ENCODE measurements at regions not wholly inside any gene's neighbourhood (a gene's known extent, or its start where the extent isn't known, plus 50 kb on each side); places are given as distances from the start of the nearest gene placed in this dataset.

DNA sequence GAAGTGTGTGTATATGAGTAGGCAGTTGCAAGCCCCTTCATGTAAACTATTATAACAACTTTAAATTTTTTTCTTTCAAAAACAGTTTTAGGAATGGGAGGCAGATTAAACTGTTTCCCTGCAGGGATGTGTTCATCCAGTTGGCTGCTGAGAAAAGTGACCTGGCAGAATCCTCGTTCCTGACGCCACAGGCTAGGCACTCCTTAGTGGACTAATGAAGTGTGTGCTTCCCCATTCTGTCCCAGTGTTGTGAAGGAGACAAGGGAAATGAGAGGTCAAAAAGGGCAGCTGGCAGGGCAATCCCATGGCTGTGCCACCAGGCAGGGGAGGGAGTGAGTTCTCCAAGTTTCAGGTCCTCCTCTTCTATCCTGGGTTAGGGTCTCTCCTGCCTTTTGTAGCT, 59.8 kb downstream of the FOXD1 start:
- H3K9me3 ChIP-seq (ENCODE audit: control insufficient read depth, low read depth, low read length), result no peaks in the 10 kb centered on the region
- no peak for DNase-seq
- H3K14ac ChIP-seq (ENCODE audit: insufficient read depth, low read length), result no peak overlapping the region
- no peak overlapping the region for H3K56ac ChIP-seq (ENCODE audit: insufficient read length, low read depth, low read length)
- no peaks in the 10 kb centered on the region for H4K20me1 ChIP-seq (ENCODE audit: control insufficient read depth, insufficient read depth, insufficient read length)
- H3T11ph ChIP-seq (ENCODE audit: low read length), result no peak overlapping the region
- H3K4me1 ChIP-seq (ENCODE audit: insufficient read depth, low read length), result no peaks in the 10 kb centered on the region
- no peak overlapping the region for H2BK12ac ChIP-seq (ENCODE audit: insufficient read length, low read depth, low read length)
- no peak overlapping the region for H4K8ac ChIP-seq (replicated peaks; ENCODE audit: insufficient read length, low read depth, low read length)
- no peaks in the 10 kb centered on the region for H3K79me2 ChIP-seq (ENCODE audit: insufficient read depth, low read length)
- H3K27me3 ChIP-seq (ENCODE audit: insufficient read depth, low read length), result no peaks in the 10 kb centered on the region
- H3K23ac ChIP-seq (ENCODE audit: insufficient read length, low read depth, low read length), result no peak overlapping the region
- H2BK15ac ChIP-seq (ENCODE audit: low read depth, low read length), result no peak overlapping the region
- H3K9ac ChIP-seq (ENCODE audit: extremely low read depth, insufficient read length, low read length), result no peak overlapping the region
- Mint-ChIP-seq H3K4me1 (no peaks in the 10 kb centered on the region), H3K4me3 (no peak overlapping the region), H3K27ac (no peak overlapping the region; a peak in 1 of 7 replicates), H3K27me3 (ENCODE audit: low read depth) (peaks cover 8% of the 10 kb centered on the region), H3K9me3 (peaks cover 13 to 16% of the 10 kb centered on the region in 2 experiments), H3K36me3 (ENCODE audit: insufficient read depth in 1 of 3, low read depth in 3 of 3) (peaks cover 8 to 14% (median 10%) of the 10 kb centered on the region in 3 experiments)
- no peak overlapping the region for H2AK5ac ChIP-seq (ENCODE audit: insufficient read length, low read length)
- H3K23me2 ChIP-seq (ENCODE audit: insufficient read length, low read depth, low read length, poor library complexity, severe bottlenecking), result no peaks in the 10 kb centered on the region
- TF ChIP-seq, protein P1, sequence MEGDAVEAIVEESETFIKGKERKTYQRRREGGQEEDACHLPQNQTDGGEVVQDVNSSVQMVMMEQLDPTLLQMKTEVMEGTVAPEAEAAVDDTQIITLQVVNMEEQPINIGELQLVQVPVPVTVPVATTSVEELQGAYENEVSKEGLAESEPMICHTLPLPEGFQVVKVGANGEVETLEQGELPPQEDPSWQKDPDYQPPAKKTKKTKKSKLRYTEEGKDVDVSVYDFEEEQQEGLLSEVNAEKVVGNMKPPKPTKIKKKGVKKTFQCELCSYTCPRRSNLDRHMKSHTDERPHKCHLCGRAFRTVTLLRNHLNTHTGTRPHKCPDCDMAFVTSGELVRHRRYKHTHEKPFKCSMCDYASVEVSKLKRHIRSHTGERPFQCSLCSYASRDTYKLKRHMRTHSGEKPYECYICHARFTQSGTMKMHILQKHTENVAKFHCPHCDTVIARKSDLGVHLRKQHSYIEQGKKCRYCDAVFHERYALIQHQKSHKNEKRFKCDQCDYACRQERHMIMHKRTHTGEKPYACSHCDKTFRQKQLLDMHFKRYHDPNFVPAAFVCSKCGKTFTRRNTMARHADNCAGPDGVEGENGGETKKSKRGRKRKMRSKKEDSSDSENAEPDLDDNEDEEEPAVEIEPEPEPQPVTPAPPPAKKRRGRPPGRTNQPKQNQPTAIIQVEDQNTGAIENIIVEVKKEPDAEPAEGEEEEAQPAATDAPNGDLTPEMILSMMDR (conservative IDR thresholded peaks at IDR 0.05), result no peak
- no peak overlapping the region for H4K5ac ChIP-seq (ENCODE audit: insufficient read length, low read depth, low read length)
- H3K27ac ChIP-seq (ENCODE audit: insufficient read length, low read depth, low read length), result no peak overlapping the region
- H2BK120ac ChIP-seq (ENCODE audit: low read depth, low read length, poor library complexity, severe bottlenecking), result no peak overlapping the region
- H3K79me1 ChIP-seq (ENCODE audit: insufficient read depth, low read depth, low read length, poor library complexity, severe bottlenecking), result no peaks in the 10 kb centered on the region
- no peak overlapping the region for H2BK5ac ChIP-seq (ENCODE audit: insufficient read length, low read length)
- no peak overlapping the region for H3K4me2 ChIP-seq (ENCODE audit: insufficient read depth, insufficient read length, low read length)
- H4K91ac ChIP-seq (ENCODE audit: insufficient read length, low read depth, low read length), result no peak overlapping the region
- no peak overlapping the region for H3K4ac ChIP-seq (ENCODE audit: low read depth, low read length)
- H3K18ac ChIP-seq (ENCODE audit: insufficient read length, low read depth, low read length), result no peak overlapping the region
- no CpG with 5 or more reads among the region's 2 CpGs for WGBS (ENCODE audit: extremely low coverage, insufficient read length, low lambda C conversion rate)
- no peak overlapping the region for H2AFZ ChIP-seq (ENCODE audit: low read length)
- H2BK20ac ChIP-seq (ENCODE audit: low read depth, low read length, poor library complexity, severe bottlenecking), result no peak overlapping the region

All from H9 (cell line).